Left hindlimb (tissue), 1 donor: ENCODE measurements at regions not wholly inside any gene's neighbourhood (a gene's known extent, or its start where the extent isn't known, plus 50 kb on each side); places are given as distances from the start of the nearest gene placed in this dataset.
A peak's percentile ranks its signal among the peaks of the same experiment; 100 is the strongest.
"Not testable (repeated sequence)": the region's sequence is repeated elsewhere in the genome, so short reads cannot be mapped to it uniquely, and the experiment has no call there.

Source experiments
- DNase-seq: peaks from one replicate; pipeline ENCODE4 v3.0.0-alpha.2; 2018

- DNase-seq, result no peak
These were observed 419.0 kb upstream of the ASIC2 start for GRCh38 chr17:33712120-33712519.

- DNase-seq, result no peak
These were observed 423.9 kb upstream of the ASIC2 start for GRCh38 chr17:33716957-33717356.

- DNase-seq, result not testable (repeated sequence)
These were observed 430.6 kb upstream of the ASIC2 start for GRCh38 chr17:33723736-33724135.

- no peak for DNase-seq
These were observed 432.7 kb upstream of the ASIC2 start for GRCh38 chr17:33725675-33726271.

GRCh38 chr17:33730131-33730530 lies 437.0 kb upstream of the ASIC2 start:
- DNase-seq, result no peak

- no peak for DNase-seq
These were observed 439.0 kb upstream of the ASIC2 start for GRCh38 chr17:33732116-33732515.

GRCh38 chr17:33739714-33740113 lies 446.6 kb upstream of the ASIC2 start:
- no peak for DNase-seq

GRCh38 chr17:33745047-33745760 lies 452.1 kb upstream of the ASIC2 start:
- DNase-seq, result no peak

GRCh38 chr17:33749171-33749570 lies 456.1 kb upstream of the ASIC2 start:
- no peak for DNase-seq

GRCh38 chr17:33750943-33751701 lies 458.0 kb upstream of the ASIC2 start:
- DNase-seq, result peak; percentile 53

- no peak for DNase-seq
These were observed 458.6 kb upstream of the ASIC2 start for GRCh38 chr17:33751702-33752065.

- DNase-seq, result no peak
These were observed 460.4 kb upstream of the ASIC2 start for GRCh38 chr17:33753452-33753851.

- DNase-seq, result no peak
These were observed 462.9 kb upstream of the ASIC2 start for GRCh38 chr17:33756021-33756420.

GRCh38 chr17:33765871-33766270 lies 472.8 kb upstream of the ASIC2 start:
- DNase-seq, result no peak

- no peak for DNase-seq
These were observed 473.6 kb upstream of the ASIC2 start for GRCh38 chr17:33766721-33767120.

- DNase-seq, result no peak
These were observed 476.0 kb upstream of the ASIC2 start for GRCh38 chr17:33769066-33769465.

GRCh38 chr17:33776304-33776703 lies 478.8 kb upstream of the CCL2 start:
- no peak for DNase-seq

GRCh38 chr17:33776903-33777302 lies 478.2 kb upstream of the CCL2 start:
- no peak for DNase-seq

GRCh38 chr17:33777674-33778073 lies 477.4 kb upstream of the CCL2 start:
- DNase-seq, result no peak

- DNase-seq, result no peak
These were observed 476.4 kb upstream of the CCL2 start for GRCh38 chr17:33778505-33779233.

- DNase-seq, result peak; percentile 35
These were observed 475.9 kb upstream of the CCL2 start for GRCh38 chr17:33779234-33779591.

GRCh38 chr17:33785281-33785680 lies 469.8 kb upstream of the CCL2 start:
- no peak for DNase-seq

GRCh38 chr17:33786478-33786877 lies 468.6 kb upstream of the CCL2 start:
- no peak for DNase-seq

- DNase-seq, result no peak
These were observed 465.4 kb upstream of the CCL2 start for GRCh38 chr17:33789658-33790057.
